ENCODE measurements at regions not wholly inside any gene's neighbourhood (a gene's known extent, or its start where the extent isn't known, plus 50 kb on each side); places are given as distances from the start of the nearest gene placed in this dataset.

- Histone ChIP-seq H3K4me2 (ENCODE audit: low read depth, low read length, poor library complexity, severe bottlenecking) (no peak overlapping the region), H3K9ac (ENCODE audit: low read depth, low read length, poor library complexity, severe bottlenecking) (no peak overlapping the region), H3K36me3 (ENCODE audit: insufficient read depth, low read length) (no peaks in the 10 kb centered on the region), H3K79me2 (ENCODE audit: insufficient read depth, low read length) (no peaks in the 10 kb centered on the region), H3F3A (ENCODE audit: low read depth) (no peaks in the 10 kb centered on the region), H3K4me1 (ENCODE audit: insufficient read depth, low read length, poor library complexity, severe bottlenecking) (no peaks in the 10 kb centered on the region), H3K9me2 (replicated peaks; ENCODE audit: low read depth, low read length) (no peaks in the 10 kb centered on the region), H3K27me3 (ENCODE audit: insufficient read depth, low read length, poor library complexity, severe bottlenecking) (no peaks in the 10 kb centered on the region), H3K4me3 (ENCODE audit: low read length, poor library complexity, severe bottlenecking) (no peak overlapping the region), H3K9me3 (ENCODE audit: insufficient read depth, low read depth, low read length) (no peaks in the 10 kb centered on the region), H4K20me1 (ENCODE audit: insufficient read depth, low read length, poor library complexity, severe bottlenecking) (no peaks in the 10 kb centered on the region), H2AFZ (ENCODE audit: low read length) (no peak overlapping the region)
- no peak for TF ChIP-seq CTCF (conservative IDR thresholded peaks at IDR 0.05; ENCODE audit: low read length)
- TF ChIP-seq EZH2phosphoT487 (IDR thresholded peaks at IDR 0.05; ENCODE audit: borderline replicate concordance) = no peak
These were observed 155.4 kb upstream of the VWC2 start for GRCh38 chr7:49618028-49618427.

GRCh38 chr7:49623943-49624342 is 149.5 kb upstream of the VWC2 start:
- TF ChIP-seq EZH2phosphoT487 (IDR thresholded peaks at IDR 0.05; ENCODE audit: borderline replicate concordance) = no peak
- no peak for TF ChIP-seq CTCF (conservative IDR thresholded peaks at IDR 0.05; ENCODE audit: low read length)

GRCh38 chr7:49624611-49625010 is 148.8 kb upstream of the VWC2 start:
- TF ChIP-seq EZH2phosphoT487 (IDR thresholded peaks at IDR 0.05; ENCODE audit: borderline replicate concordance) (no peak), CTCF (conservative IDR thresholded peaks at IDR 0.05; ENCODE audit: low read length) (no peak)
- H2AFZ ChIP-seq (ENCODE audit: low read length) = no peak overlapping the region
- H3K27me3 ChIP-seq (ENCODE audit: insufficient read depth, low read length, poor library complexity, severe bottlenecking) = no peaks in the 10 kb centered on the region
- no peak overlapping the region for H3K9ac ChIP-seq (ENCODE audit: low read depth, low read length, poor library complexity, severe bottlenecking)
- no peak overlapping the region for H3K4me3 ChIP-seq (ENCODE audit: low read length, poor library complexity, severe bottlenecking)
- H4K20me1 ChIP-seq (ENCODE audit: insufficient read depth, low read length, poor library complexity, severe bottlenecking) = no peaks in the 10 kb centered on the region
- no peaks in the 10 kb centered on the region for H3K4me1 ChIP-seq (ENCODE audit: insufficient read depth, low read length, poor library complexity, severe bottlenecking)
- no peak overlapping the region for H3K4me2 ChIP-seq (ENCODE audit: low read depth, low read length, poor library complexity, severe bottlenecking)
- H3K36me3 ChIP-seq (ENCODE audit: insufficient read depth, low read length) = no peaks in the 10 kb centered on the region
- no peaks in the 10 kb centered on the region for H3K9me2 ChIP-seq (replicated peaks; ENCODE audit: low read depth, low read length)
- no peaks in the 10 kb centered on the region for H3F3A ChIP-seq (ENCODE audit: low read depth)
- no peaks in the 10 kb centered on the region for H3K9me3 ChIP-seq (ENCODE audit: insufficient read depth, low read depth, low read length)
- H3K79me2 ChIP-seq (ENCODE audit: insufficient read depth, low read length) = no peaks in the 10 kb centered on the region

More at GRCh38 chr7:49623943-49624342, 149.5 kb upstream of the VWC2 start:
- H4K20me1 ChIP-seq (ENCODE audit: insufficient read depth, low read length, poor library complexity, severe bottlenecking) = no peaks in the 10 kb centered on the region
- H3F3A ChIP-seq (ENCODE audit: low read depth) = no peaks in the 10 kb centered on the region
- H3K9me3 ChIP-seq (ENCODE audit: insufficient read depth, low read depth, low read length) = no peaks in the 10 kb centered on the region
- H3K27me3 ChIP-seq (ENCODE audit: insufficient read depth, low read length, poor library complexity, severe bottlenecking) = no peaks in the 10 kb centered on the region
- no peak overlapping the region for H3K4me2 ChIP-seq (ENCODE audit: low read depth, low read length, poor library complexity, severe bottlenecking)
- no peak overlapping the region for H3K9ac ChIP-seq (ENCODE audit: low read depth, low read length, poor library complexity, severe bottlenecking)
- no peaks in the 10 kb centered on the region for H3K9me2 ChIP-seq (replicated peaks; ENCODE audit: low read depth, low read length)
- H3K4me3 ChIP-seq (ENCODE audit: low read length, poor library complexity, severe bottlenecking) = no peak overlapping the region
- no peaks in the 10 kb centered on the region for H3K36me3 ChIP-seq (ENCODE audit: insufficient read depth, low read length)
- no peaks in the 10 kb centered on the region for H3K79me2 ChIP-seq (ENCODE audit: insufficient read depth, low read length)
- no peak overlapping the region for H2AFZ ChIP-seq (ENCODE audit: low read length)
- H3K4me1 ChIP-seq (ENCODE audit: insufficient read depth, low read length, poor library complexity, severe bottlenecking) = no peaks in the 10 kb centered on the region

Measured in Loucy (cell line).